SW480 (cell line): ENCODE measurements at regions not wholly inside any gene's neighbourhood (a gene's known extent, or its start where the extent isn't known, plus 50 kb on each side); places are given as distances from the start of the nearest gene placed in this dataset.

Source experiments
- DNase-seq: peaks from one replicate; pipeline ENCODE4 v3.0.0-alpha.2; 2016; ENCODE audit warnings: low spot score

- DNase-seq: no peak
Measured at GRCh38 chr18:55090564-55091188, 131.4 kb upstream of the CCDC68 start.

GRCh38 chr18:55089610-55090009 is 130.3 kb upstream of the CCDC68 start:
- no peak for DNase-seq

DNA sequence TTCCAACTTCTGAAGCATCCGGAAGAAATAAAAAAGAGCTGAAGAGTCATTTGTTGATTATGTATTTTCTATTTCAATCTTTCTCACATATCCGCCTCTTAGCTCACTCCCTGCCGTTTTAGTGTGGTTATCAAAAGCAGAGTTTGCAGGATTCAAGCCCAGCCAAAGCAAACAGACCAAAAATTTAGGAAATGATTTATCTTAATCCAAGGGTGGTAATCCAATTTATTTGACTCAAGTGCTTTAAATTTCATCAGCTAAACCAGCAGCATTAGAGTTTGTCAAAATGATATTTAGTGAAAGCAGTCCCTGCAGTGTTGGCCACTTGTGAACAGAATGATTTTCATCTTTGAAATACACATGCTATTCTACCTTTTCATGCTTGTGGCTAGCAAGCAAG is 129.3 kb upstream of the CCDC68 start:
- no peak for DNase-seq

- DNase-seq: no peak
Measured at GRCh38 chr18:55088000-55088401, 128.7 kb upstream of the CCDC68 start.

DNA sequence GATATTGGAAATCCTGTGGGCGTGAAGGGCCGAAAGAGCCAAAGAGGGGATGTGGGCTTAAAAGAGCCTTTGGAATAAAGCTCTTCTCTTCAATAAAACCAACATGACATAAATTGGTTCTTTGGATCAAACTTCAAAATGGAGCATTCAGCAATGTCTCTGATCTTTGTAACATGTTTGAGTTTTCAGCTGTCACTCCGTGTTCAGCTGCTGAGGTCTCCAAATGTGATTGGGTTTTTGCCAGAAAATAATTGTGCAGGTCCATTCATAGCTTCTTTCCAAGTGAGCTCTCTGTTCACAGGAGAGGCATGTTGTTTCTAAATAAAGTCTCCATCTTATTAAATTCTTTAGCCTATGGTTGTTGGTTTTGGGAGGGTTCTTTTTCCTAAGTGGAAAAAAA is 127.6 kb upstream of the CCDC68 start:
- no peak for DNase-seq

GRCh38 chr18:55085557-55086285 is 126.5 kb upstream of the CCDC68 start:
- no peak for DNase-seq

- DNase-seq: no peak
Measured at GRCh38 chr18:55084550-55084949, 125.3 kb upstream of the CCDC68 start.

- no peak for DNase-seq
Measured at GRCh38 chr18:55083461-55083860, 124.2 kb upstream of the CCDC68 start.

DNA sequence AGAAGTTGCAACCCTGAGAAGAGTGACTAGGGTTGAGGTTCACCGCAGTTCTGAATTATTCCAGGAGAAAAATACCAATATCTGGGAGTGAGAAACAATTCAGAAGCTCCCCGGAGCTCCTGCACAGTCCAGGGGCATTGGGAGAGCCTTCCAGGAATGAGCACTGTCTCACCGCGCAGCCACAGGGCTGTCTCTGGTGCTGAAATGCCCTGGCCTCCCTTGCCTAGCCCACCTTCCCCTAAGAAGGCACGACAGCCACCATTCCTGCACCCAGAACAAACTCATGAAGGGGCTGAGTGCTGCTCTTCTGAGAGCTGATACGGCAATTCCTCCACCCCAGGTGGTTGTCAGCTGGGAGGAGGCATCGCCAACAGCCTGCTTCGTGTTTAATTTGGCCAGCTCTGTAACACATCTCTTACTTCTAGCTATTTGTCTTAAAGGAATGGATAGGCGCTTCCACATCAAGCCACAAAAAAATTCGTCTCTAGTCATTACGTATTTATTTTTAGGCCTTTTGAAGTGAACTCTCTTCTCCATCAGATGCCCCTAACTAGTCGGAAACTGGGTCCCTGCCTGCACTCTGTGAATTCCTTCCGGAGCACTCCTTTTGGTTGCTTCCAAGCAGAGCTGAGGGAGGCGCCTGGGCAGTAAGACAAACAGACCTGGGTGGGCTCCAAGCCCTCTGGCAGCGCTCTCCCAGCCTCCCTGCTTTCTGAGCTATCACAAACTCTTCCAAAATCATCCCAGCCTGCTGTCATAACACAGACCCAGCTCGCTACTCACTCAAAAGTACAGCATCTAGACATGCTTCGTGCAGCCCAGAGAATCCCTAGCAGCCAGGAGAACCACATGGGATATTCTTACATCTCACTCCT is 120.5 kb upstream of the CCDC68 start:
- DNase-seq: no peak

GRCh38 chr18:55079067-55079466 is 119.8 kb upstream of the CCDC68 start:
- no peak for DNase-seq

DNA sequence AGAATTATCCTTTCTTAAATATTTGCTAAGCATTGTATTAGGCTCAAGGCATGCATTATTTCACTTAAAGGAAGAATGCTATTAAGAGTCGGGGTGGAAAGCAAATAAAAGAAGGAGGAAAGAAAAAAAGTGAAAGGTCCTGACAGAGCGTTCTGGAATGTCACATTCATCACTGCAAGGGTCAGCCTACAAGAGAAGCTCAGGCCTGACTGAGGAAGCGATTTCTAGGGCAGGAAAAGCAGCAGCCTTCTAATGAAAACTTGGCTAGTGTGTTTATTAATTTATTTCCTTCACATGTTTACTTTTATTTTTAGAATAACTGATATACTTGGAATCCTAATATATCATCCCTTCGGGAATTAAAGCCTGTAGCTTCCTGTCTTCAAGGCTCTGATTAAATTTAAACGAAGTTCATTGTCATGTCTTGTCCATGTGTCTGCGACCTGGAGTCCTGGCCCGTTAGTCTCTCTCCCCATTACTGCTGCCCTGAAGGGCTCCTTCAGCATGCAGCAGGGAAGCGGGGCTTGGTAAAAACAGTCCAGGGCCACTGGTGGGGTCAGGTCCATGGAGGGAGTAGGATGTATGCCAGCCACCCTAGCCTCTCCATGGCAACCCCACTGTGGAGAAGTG is 119.2 kb upstream of the CCDC68 start:
- DNase-seq: no peak

DNA sequence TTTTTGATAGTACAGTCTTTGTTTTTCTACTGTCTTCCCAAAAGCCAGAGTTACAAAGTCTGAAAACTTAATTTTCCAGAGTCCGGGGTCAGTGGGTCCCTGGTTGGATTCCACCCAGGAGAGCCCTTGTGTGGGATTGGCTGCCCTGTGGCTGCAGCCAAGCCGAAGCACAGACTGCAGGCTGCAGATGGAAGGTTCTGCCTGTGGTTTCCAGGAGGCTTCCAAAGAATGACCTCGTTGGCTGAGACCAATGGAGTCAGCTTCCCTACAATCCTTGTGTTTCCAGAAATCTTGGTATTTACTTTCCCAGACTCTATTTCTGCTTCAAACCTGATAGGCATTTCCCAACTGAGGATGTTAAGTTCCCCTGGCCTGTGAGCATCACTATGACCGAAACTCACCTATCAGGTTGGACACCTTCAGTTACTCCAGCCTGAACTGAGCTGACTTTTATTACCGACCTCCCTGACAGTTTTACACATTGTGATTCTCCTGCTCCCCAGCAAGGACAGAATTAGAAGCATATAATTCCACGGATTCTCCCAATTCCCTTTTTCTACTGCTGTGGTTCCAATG is 117.5 kb upstream of the CCDC68 start:
- DNase-seq: no peak

DNA sequence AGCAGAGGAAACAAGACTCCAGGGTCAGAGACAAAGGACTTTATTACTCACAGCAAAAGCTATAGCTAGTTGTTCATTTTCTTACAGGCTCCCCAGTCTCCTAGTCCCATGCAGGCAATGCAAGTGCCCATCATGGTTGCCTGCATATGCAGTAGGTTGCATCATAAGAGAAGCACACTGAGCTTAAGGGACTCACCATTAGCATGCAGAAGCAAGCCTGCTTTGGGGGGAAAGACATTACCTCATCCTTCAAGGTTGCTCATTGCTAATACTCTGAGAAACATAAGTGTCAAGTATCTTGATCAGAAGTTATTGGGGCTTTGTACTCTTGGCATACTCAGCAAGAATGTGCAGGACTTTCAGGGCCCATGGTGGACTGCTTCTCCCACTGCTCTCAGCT is 114.6 kb upstream of the CCDC68 start:
- no peak for DNase-seq

DNA sequence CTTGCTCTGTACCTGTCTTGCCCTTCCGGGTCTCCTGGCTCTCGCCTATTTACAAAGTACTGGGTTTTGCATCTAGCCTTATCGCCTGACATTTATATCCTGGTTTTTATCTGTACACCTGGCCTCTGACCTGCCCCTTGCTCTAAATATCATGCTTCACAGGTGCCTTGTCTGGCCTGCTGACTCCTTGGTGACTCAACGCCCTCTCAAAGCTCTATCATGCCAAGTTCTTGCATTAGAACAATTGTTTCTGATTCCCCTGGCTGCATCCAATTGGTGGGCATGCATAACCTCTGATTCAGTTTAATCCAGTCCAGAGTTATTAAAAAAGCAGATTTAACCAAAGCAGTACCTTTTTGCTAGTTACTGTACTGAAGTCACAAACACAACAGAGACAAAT is 113.9 kb upstream of the CCDC68 start:
- DNase-seq: no peak

GRCh38 chr18:55072698-55073097 is 113.4 kb upstream of the CCDC68 start:
- no peak for DNase-seq

GRCh38 chr18:55072181-55072580 is 112.9 kb upstream of the CCDC68 start:
- DNase-seq: no peak

- DNase-seq: no peak
Measured at GRCh38 chr18:55069497-55069896, 110.2 kb upstream of the CCDC68 start.

- no peak for DNase-seq
Measured at GRCh38 chr18:55064760-55065159, 105.5 kb upstream of the CCDC68 start.

- DNase-seq: no peak
Measured at GRCh38 chr18:55064073-55064472, 104.8 kb upstream of the CCDC68 start.

GRCh38 chr18:55054021-55054990 is 95.0 kb upstream of the CCDC68 start:
- DNase-seq: no peak

- no peak for DNase-seq
Measured at GRCh38 chr18:55048892-55049291, 89.6 kb upstream of the CCDC68 start.
